GM23248 (cell line): ENCODE measurements at regions not wholly inside any gene's neighbourhood (a gene's known extent, or its start where the extent isn't known, plus 50 kb on each side); places are given as distances from the start of the nearest gene placed in this dataset.

Source experiments
- EZH2 ChIP-seq: fragments of 200-600 bp; sonication (generic); IDR thresholded peaks from 2 replicates; pipeline ENCODE4 v1.6.1; 2018; ENCODE audit warnings: antibody characterized with exemption, mild to moderate bottlenecking; ENCODE audit not compliant: insufficient read depth, poor library complexity, severe bottlenecking
- EZH2phosphoT487 ChIP-seq: fragments of 200-600 bp; sonication (generic); IDR thresholded peaks from 2 replicates; pipeline ENCODE4 v1.6.1; 2018; ENCODE audit warnings: antibody characterized with exemption, moderate library complexity, mild to moderate bottlenecking, low read depth; ENCODE audit not compliant: insufficient read depth

DNA sequence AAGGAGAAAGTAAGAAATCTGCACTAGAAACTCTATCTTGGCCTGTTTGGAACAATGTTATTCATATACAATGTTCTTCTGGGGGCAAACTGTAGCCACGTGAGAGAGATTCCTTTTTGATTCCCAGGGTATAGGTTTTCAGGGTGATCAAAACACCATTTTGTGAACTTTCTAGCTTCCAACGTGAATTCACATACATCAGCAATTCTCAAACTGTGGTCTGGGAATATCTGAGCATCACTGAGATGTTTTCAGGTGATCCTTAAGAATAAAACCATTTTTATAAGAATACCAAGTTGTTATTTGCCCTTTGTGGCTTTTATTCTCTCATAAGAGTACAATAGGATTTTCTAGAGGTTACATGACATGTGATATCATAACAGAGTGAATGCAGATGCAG is 66.9 kb upstream of the ATP1A1 start:
- TF ChIP-seq EZH2 (no peak), EZH2phosphoT487 (no peak)
